ENCODE measurements at regions not wholly inside any gene's neighbourhood (a gene's known extent, or its start where the extent isn't known, plus 50 kb on each side); places are given as distances from the start of the nearest gene placed in this dataset.

DNA sequence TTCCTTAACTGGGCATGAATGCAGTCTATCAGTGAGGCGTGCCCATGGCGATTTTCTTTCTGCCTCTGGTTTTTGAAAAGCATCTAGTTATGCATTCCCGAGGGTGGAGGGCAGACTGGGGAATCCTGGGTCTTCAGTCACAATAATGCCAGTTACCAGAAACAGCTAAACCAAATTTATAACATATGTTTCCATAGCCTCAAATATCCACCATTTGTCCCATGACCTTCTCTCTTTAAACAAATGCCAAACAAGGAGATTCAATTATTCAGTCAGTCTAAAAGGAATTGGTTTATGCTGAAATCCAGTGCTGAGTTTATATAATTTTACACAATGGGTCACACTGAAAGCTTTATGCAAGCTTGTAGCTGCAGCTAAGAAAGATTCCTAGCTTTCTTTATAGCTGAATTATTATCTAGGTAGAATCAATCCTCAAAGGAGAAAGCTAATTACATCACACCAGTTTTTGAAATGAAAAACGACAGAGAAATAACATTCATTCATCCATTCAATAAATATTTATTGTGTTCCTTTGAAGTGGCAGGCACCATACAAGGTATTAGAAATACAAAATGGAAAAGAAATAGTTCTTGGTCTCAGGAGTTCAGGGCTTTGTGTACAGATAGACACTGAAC, 131.3 kb upstream of the RAP1B start:
- Histone ChIP-seq H3K27ac (ENCODE audit: low read depth, low read length) (no peak overlapping the region), H2AFZ (ENCODE audit: low read depth, low read length, poor library complexity, severe bottlenecking) (no peak overlapping the region), H3K9me3 (ENCODE audit: control insufficient read depth in 1 of 2, insufficient read depth in 1 of 2, low read depth in 1 of 2, low read length in 2 of 2) (no peaks in the 10 kb centered on the region), H3K36me3 (ENCODE audit: control insufficient read depth in 1 of 2, insufficient read depth in 2 of 2, low read length in 2 of 2) (no peaks in the 10 kb centered on the region), H3K4me2 (ENCODE audit: low read length) (no peak overlapping the region), H3K9ac (ENCODE audit: low read length) (no peak overlapping the region), H3K9me2 (ENCODE audit: insufficient read depth) (no peaks in the 10 kb centered on the region), H3K27me3 (ENCODE audit: insufficient read depth, low read length) (no peaks in the 10 kb centered on the region), H3K79me2 (ENCODE audit: insufficient read depth, low read length) (no peaks in the 10 kb centered on the region), H3K4me3 (replicated peaks in 1 of 2; ENCODE audit: low read depth in 1 of 2, low read length in 2 of 2) (no peak overlapping the region), H3K4me1 (ENCODE audit: control insufficient read depth in 1 of 2, insufficient read depth in 2 of 2, low read length in 2 of 2) (no peaks in the 10 kb centered on the region), H4K20me1 (ENCODE audit: insufficient read depth) (no peaks in the 10 kb centered on the region)
- TF ChIP-seq SP1 (IDR thresholded peaks at IDR 0.05; ENCODE audit: low read depth) (no peak), POLR2AphosphoS5 (IDR thresholded peaks at IDR 0.05; ENCODE audit: low read depth, low read length) (no peak), ZNF274 (IDR thresholded peaks at IDR 0.05; ENCODE audit: low read depth, low read length) (no peak), EGR1 (IDR thresholded peaks at IDR 0.05; ENCODE audit: low read depth) (no peak), ZFX (IDR thresholded peaks at IDR 0.05) (no peak), FOSL1 (IDR thresholded peaks at IDR 0.05; ENCODE audit: low read depth) (no peak), TCF7L2 (IDR thresholded peaks at IDR 0.05; ENCODE audit: borderline replicate concordance, extremely low read depth, insufficient read depth, insufficient read length) (no peak), YY1 (IDR thresholded peaks at IDR 0.05; ENCODE audit: extremely low read depth, insufficient replicate concordance, low read depth, low read length) (no peak), POLR2A (IDR thresholded peaks at IDR 0.05; ENCODE audit: borderline replicate concordance, extremely low read depth, insufficient read depth, insufficient read length) (no peak), ELF1 (IDR thresholded peaks at IDR 0.05; ENCODE audit: borderline replicate concordance, low read depth) (no peak), CEBPB (IDR thresholded peaks at IDR 0.05; ENCODE audit: low read depth) (no peak), EZH2phosphoT487 (IDR thresholded peaks at IDR 0.05; ENCODE audit: borderline replicate concordance) (no peak), SRF (IDR thresholded peaks at IDR 0.05; ENCODE audit: low read depth) (no peak)
- TF ChIP-seq, protein P1, sequence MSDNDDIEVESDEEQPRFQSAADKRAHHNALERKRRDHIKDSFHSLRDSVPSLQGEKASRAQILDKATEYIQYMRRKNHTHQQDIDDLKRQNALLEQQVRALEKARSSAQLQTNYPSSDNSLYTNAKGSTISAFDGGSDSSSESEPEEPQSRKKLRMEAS (IDR thresholded peaks at IDR 0.05) = no peak
- TF ChIP-seq, protein P2, sequence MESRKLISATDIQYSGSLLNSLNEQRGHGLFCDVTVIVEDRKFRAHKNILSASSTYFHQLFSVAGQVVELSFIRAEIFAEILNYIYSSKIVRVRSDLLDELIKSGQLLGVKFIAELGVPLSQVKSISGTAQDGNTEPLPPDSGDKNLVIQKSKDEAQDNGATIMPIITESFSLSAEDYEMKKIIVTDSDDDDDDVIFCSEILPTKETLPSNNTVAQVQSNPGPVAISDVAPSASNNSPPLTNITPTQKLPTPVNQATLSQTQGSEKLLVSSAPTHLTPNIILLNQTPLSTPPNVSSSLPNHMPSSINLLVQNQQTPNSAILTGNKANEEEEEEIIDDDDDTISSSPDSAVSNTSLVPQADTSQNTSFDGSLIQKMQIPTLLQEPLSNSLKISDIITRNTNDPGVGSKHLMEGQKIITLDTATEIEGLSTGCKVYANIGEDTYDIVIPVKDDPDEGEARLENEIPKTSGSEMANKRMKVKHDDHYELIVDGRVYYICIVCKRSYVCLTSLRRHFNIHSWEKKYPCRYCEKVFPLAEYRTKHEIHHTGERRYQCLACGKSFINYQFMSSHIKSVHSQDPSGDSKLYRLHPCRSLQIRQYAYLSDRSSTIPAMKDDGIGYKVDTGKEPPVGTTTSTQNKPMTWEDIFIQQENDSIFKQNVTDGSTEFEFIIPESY (IDR thresholded peaks at IDR 0.05; ENCODE audit: extremely low read depth, insufficient replicate concordance, low read length) = no peak
- TF ChIP-seq, protein P3, sequence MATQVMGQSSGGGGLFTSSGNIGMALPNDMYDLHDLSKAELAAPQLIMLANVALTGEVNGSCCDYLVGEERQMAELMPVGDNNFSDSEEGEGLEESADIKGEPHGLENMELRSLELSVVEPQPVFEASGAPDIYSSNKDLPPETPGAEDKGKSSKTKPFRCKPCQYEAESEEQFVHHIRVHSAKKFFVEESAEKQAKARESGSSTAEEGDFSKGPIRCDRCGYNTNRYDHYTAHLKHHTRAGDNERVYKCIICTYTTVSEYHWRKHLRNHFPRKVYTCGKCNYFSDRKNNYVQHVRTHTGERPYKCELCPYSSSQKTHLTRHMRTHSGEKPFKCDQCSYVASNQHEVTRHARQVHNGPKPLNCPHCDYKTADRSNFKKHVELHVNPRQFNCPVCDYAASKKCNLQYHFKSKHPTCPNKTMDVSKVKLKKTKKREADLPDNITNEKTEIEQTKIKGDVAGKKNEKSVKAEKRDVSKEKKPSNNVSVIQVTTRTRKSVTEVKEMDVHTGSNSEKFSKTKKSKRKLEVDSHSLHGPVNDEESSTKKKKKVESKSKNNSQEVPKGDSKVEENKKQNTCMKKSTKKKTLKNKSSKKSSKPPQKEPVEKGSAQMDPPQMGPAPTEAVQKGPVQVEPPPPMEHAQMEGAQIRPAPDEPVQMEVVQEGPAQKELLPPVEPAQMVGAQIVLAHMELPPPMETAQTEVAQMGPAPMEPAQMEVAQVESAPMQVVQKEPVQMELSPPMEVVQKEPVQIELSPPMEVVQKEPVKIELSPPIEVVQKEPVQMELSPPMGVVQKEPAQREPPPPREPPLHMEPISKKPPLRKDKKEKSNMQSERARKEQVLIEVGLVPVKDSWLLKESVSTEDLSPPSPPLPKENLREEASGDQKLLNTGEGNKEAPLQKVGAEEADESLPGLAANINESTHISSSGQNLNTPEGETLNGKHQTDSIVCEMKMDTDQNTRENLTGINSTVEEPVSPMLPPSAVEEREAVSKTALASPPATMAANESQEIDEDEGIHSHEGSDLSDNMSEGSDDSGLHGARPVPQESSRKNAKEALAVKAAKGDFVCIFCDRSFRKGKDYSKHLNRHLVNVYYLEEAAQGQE (IDR thresholded peaks at IDR 0.05; ENCODE audit: low read depth) = no peak
- POLR2A ChIA-PET = no interaction called here
- ATAC-seq (no peak), DNase-seq (ENCODE audit: low read depth, low spot score) (no peak)
- BruUV-seq (replicated peaks) = no TSS peak
- RAD21 ChIA-PET (ENCODE audit: low non-redundant PET in 1 of 2, low total read pairs in 2 of 2, uncharacterized antibody in 2 of 2, unreplicated experiment in 2 of 2) = no interaction called here
- intact Hi-C loops (cut with micrococcal nuclease) = no loop called here
- CTCF ChIA-PET = no interaction called here
